Epidermal melanocyte (primary cell): ENCODE measurements at regions not wholly inside any gene's neighbourhood (a gene's known extent, or its start where the extent isn't known, plus 50 kb on each side); places are given as distances from the start of the nearest gene placed in this dataset.
"Not testable (repeated sequence)": the region's sequence is repeated elsewhere in the genome, so short reads cannot be mapped to it uniquely, and the experiment has no call there.

Source experiments
- DNase-seq: peaks from one replicate; pipeline ENCODE4 v3.0.0; 2011; ENCODE audit warnings: low spot score; ENCODE audit not compliant: insufficient read length

GRCh38 chr17:77288115-77288619 lies 147.4 kb downstream of the SEC14L1 start:
- no peak for DNase-seq

- DNase-seq, result not testable (repeated sequence)
These were observed 150.2 kb downstream of the SEC14L1 start for GRCh38 chr17:77290759-77291558.

GRCh38 chr17:77291591-77292386 lies 151.0 kb downstream of the SEC14L1 start:
- DNase-seq, result no peak

- no peak for DNase-seq
These were observed 154.0 kb downstream of the SEC14L1 start for GRCh38 chr17:77294761-77295160.

GRCh38 chr17:77295241-77295853 lies 154.6 kb downstream of the SEC14L1 start:
- no peak for DNase-seq

- no peak for DNase-seq
These were observed 156.1 kb downstream of the SEC14L1 start for GRCh38 chr17:77296769-77297409.

- DNase-seq, result no peak
These were observed 157.2 kb downstream of the SEC14L1 start for GRCh38 chr17:77297693-77298666.

- no peak for DNase-seq
These were observed 158.0 kb downstream of the SEC14L1 start for GRCh38 chr17:77298811-77299210.

- DNase-seq, result no peak
These were observed 158.7 kb downstream of the SEC14L1 start for GRCh38 chr17:77299256-77300015.

GRCh38 chr17:77300016-77300686 lies 159.4 kb downstream of the SEC14L1 start:
- no peak for DNase-seq

- no peak for DNase-seq
These were observed 161.0 kb downstream of the SEC14L1 start for GRCh38 chr17:77301694-77302266.

- no peak for DNase-seq
These were observed 161.9 kb downstream of the SEC14L1 start for GRCh38 chr17:77302682-77303081.

- no peak for DNase-seq
These were observed 162.9 kb downstream of the SEC14L1 start for GRCh38 chr17:77303620-77304019.

- no peak for DNase-seq
These were observed 163.4 kb downstream of the SEC14L1 start for GRCh38 chr17:77304051-77304745.

- DNase-seq, result no peak
These were observed 164.1 kb downstream of the SEC14L1 start for GRCh38 chr17:77304746-77305473.

GRCh38 chr17:77306048-77306789 lies 165.4 kb downstream of the SEC14L1 start:
- no peak for DNase-seq
